B cell (primary cell): ENCODE measurements at regions not wholly inside any gene's neighbourhood (a gene's known extent, or its start where the extent isn't known, plus 50 kb on each side); places are given as distances from the start of the nearest gene placed in this dataset.

Source experiments
- EZH2 ChIP-seq: IDR thresholded peaks from 2 replicates; pipeline ENCODE4 v1.6.1; 2012; ENCODE audit warnings: borderline replicate concordance, low read depth, mild to moderate bottlenecking, moderate library complexity, low read length; ENCODE audit not compliant: insufficient read depth, poor library complexity, severe bottlenecking
- TF ChIP-seq, protein P1 (sequence below): fragments of 200-600 bp; IDR thresholded peaks from one replicate; pipeline ENCODE4 v1.8.0; 2022; ENCODE audit warnings: antibody characterized with exemption, mild to moderate bottlenecking

- TF ChIP-seq, protein P1, sequence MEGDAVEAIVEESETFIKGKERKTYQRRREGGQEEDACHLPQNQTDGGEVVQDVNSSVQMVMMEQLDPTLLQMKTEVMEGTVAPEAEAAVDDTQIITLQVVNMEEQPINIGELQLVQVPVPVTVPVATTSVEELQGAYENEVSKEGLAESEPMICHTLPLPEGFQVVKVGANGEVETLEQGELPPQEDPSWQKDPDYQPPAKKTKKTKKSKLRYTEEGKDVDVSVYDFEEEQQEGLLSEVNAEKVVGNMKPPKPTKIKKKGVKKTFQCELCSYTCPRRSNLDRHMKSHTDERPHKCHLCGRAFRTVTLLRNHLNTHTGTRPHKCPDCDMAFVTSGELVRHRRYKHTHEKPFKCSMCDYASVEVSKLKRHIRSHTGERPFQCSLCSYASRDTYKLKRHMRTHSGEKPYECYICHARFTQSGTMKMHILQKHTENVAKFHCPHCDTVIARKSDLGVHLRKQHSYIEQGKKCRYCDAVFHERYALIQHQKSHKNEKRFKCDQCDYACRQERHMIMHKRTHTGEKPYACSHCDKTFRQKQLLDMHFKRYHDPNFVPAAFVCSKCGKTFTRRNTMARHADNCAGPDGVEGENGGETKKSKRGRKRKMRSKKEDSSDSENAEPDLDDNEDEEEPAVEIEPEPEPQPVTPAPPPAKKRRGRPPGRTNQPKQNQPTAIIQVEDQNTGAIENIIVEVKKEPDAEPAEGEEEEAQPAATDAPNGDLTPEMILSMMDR: no peak
- no peak for TF ChIP-seq EZH2
These were observed 162.0 kb upstream of the HABP2 start for GRCh38 chr10:113390896-113391295.
